ENCODE measurements at regions not wholly inside any gene's neighbourhood (a gene's known extent, or its start where the extent isn't known, plus 50 kb on each side); places are given as distances from the start of the nearest gene placed in this dataset.

- no peaks in the 10 kb centered on the region for H3K36me3 ChIP-seq
- no peaks in the 10 kb centered on the region for H3K9me3 ChIP-seq
- H3K4me1 ChIP-seq = no peaks in the 10 kb centered on the region
- TF ChIP-seq, protein P1, sequence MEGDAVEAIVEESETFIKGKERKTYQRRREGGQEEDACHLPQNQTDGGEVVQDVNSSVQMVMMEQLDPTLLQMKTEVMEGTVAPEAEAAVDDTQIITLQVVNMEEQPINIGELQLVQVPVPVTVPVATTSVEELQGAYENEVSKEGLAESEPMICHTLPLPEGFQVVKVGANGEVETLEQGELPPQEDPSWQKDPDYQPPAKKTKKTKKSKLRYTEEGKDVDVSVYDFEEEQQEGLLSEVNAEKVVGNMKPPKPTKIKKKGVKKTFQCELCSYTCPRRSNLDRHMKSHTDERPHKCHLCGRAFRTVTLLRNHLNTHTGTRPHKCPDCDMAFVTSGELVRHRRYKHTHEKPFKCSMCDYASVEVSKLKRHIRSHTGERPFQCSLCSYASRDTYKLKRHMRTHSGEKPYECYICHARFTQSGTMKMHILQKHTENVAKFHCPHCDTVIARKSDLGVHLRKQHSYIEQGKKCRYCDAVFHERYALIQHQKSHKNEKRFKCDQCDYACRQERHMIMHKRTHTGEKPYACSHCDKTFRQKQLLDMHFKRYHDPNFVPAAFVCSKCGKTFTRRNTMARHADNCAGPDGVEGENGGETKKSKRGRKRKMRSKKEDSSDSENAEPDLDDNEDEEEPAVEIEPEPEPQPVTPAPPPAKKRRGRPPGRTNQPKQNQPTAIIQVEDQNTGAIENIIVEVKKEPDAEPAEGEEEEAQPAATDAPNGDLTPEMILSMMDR (IDR thresholded peaks at IDR 0.05) = no peak
- H3K4me3 ChIP-seq = no peak overlapping the region
- no peaks in the 10 kb centered on the region for H3K27me3 ChIP-seq (ENCODE audit: low read depth)
- H3K27ac ChIP-seq = no peak overlapping the region
- no peak for DNase-seq
- ATAC-seq = no peak
- intact Hi-C loops (cut with DNase I) = no loop called here
Observed at GRCh38 chr2:138185827-138186226, 221.6 kb downstream of the HNMT start.

GRCh38 chr2:138187221-138187620 is 222.9 kb downstream of the HNMT start:
- H3K4me3 ChIP-seq = no peak overlapping the region
- ATAC-seq = no peak
- intact Hi-C loops (cut with DNase I) = no loop called here
- no peak overlapping the region for H3K27ac ChIP-seq
- no peaks in the 10 kb centered on the region for H3K9me3 ChIP-seq
- TF ChIP-seq, protein P1 (IDR thresholded peaks at IDR 0.05) = no peak
- no peaks in the 10 kb centered on the region for H3K4me1 ChIP-seq
- no peaks in the 10 kb centered on the region for H3K27me3 ChIP-seq (ENCODE audit: low read depth)
- DNase-seq = no peak
- no peaks in the 10 kb centered on the region for H3K36me3 ChIP-seq

- DNase-seq (no peak), ATAC-seq (no peak)
- TF ChIP-seq, protein P1 (IDR thresholded peaks at IDR 0.05) = no peak
- intact Hi-C loops (cut with DNase I) = no loop called here
- no peaks in the 10 kb centered on the region for H3K9me3 ChIP-seq
- no peaks in the 10 kb centered on the region for H3K4me1 ChIP-seq
- H3K27ac ChIP-seq = no peak overlapping the region
- no peaks in the 10 kb centered on the region for H3K27me3 ChIP-seq (ENCODE audit: low read depth)
- no peak overlapping the region for H3K4me3 ChIP-seq
- no peaks in the 10 kb centered on the region for H3K36me3 ChIP-seq
Observed at GRCh38 chr2:138190999-138191398, 226.7 kb downstream of the HNMT start.

DNA sequence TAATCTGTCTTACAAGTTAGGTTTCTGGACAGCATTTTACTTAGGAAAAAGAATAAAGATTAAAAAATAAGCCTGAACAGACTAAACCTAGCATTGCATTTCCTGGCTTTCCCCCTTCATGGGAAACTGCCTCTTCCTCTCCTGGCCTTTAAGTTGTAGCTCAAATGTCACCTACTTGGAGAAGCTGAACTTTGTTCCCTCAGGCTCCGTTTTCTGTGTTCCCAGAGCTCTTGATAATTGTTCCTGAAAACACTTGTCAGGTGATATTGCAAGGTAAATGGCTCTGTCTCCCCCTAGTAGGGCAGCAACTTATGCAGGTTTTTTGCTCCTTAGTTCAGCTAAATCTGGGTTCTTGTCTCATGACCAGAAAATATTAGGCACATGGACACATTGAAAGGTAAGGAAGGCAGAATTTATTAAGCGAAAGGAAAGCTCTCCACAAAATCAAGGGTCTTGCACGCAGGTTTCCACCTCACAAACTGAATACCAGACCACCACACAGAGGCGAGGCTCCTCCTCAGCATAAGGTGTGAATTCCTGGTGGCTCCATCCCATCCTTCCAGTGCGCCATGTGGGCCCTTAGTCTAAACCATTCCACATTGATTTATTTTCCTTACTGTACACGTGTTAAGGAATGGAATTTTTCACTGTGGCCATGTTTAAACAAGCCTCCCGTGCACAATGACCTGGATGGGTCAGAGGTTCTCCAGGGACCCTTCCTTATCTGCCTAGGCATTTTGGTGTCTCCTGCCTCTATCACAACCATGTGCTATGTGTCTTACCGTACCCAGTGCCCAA is 229.3 kb downstream of the HNMT start:
- Histone ChIP-seq H3K36me3 (no peaks in the 10 kb centered on the region), H3K4me3 (no peak overlapping the region), H3K9me3 (no peaks in the 10 kb centered on the region), H3K27ac (no peak overlapping the region), H3K4me1 (no peaks in the 10 kb centered on the region), H3K27me3 (ENCODE audit: low read depth) (no peaks in the 10 kb centered on the region)
- ATAC-seq = no peak
- intact Hi-C loops (cut with DNase I) = no loop called here
- DNase-seq = no peak
- TF ChIP-seq, protein P1 (IDR thresholded peaks at IDR 0.05) = no peak

DNA sequence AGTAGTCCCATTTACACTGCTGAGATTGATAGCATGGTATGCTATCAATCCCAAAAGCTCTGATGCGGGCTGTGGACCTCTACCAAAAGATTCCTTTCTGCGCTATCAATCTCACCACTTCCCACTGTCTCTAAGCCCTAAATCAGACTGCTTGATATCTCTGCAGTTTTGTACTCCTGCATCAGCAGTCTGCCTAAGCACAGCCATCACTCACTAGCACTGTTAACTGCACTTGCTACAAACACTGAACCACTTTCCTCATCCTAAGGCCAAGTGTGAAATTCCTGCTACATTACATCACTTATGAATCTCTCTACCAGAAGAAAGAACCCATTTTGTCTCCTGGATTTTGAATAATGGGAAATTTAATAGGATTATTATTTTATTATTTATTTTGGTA is 237.0 kb downstream of the HNMT start:
- Histone ChIP-seq H3K9me3 (no peaks in the 10 kb centered on the region), H3K27me3 (ENCODE audit: low read depth) (no peaks in the 10 kb centered on the region), H3K4me1 (no peaks in the 10 kb centered on the region), H3K4me3 (no peak overlapping the region), H3K36me3 (no peaks in the 10 kb centered on the region), H3K27ac (no peak overlapping the region)
- ATAC-seq (no peak), DNase-seq (no peak)
- TF ChIP-seq, protein P1 (IDR thresholded peaks at IDR 0.05) = no peak
- intact Hi-C loops (cut with DNase I) = no loop called here
